Suprapubic skin (tissue), 4 donors: ENCODE measurements at regions not wholly inside any gene's neighbourhood (a gene's known extent, or its start where the extent isn't known, plus 50 kb on each side); places are given as distances from the start of the nearest gene placed in this dataset.

Experiments used
- DNase-seq, 2 donors: peaks; one replicate each; pipeline ENCODE4 v3.0.0-alpha.2; 2019; ENCODE audit warnings: low spot score in 2 of 2
- H3K27ac ChIP-seq: fragments of 200-600 bp; sonication (generic); one replicate; pipeline ENCODE4 v1.5.1; 2019
- H3K27me3 ChIP-seq: fragments of 200-600 bp; sonication (generic); one replicate; pipeline ENCODE4 v1.5.1; 2019
- H3K36me3 ChIP-seq: fragments of 200-600 bp; sonication (generic); one replicate; pipeline ENCODE4 v1.5.1; 2019
- H3K4me1 ChIP-seq: fragments of 200-600 bp; sonication (generic); one replicate; pipeline ENCODE4 v1.5.1; 2019
- H3K4me3 ChIP-seq: fragments of 200-600 bp; sonication (generic); one replicate; pipeline ENCODE4 v1.5.1; 2019; ENCODE audit warnings: mild to moderate bottlenecking
- H3K9me3 ChIP-seq: fragments of 200-600 bp; sonication (generic); one replicate; pipeline ENCODE4 v1.5.1; 2019
- CTCF ChIP-seq, 2 donors: fragments of 200-600 bp in 1 of 2; fragments of 450-650 bp in 1 of 2; sonication (generic) in 1 of 2; IDR thresholded peaks; one replicate each; pipeline ENCODE4 v1.5.1; 2016 to 2019; ENCODE audit warnings: antibody characterized with exemption in 2 of 2, mild to moderate bottlenecking in 1 of 2, moderate library complexity in 1 of 2
- EP300 ChIP-seq: sonication (generic); formaldehyde crosslinking; IDR thresholded peaks from one replicate; pipeline ENCODE4 v1.6.1; 2017; ENCODE audit warnings: antibody characterized with exemption
- POLR2A ChIP-seq, 2 donors: fragments of 450-650 bp; IDR thresholded peaks; one replicate each; pipeline ENCODE4 v1.6.1; 2017; ENCODE audit warnings: antibody characterized with exemption in 2 of 2, mild to moderate bottlenecking in 2 of 2, moderate library complexity in 2 of 2
- POLR2AphosphoS5 ChIP-seq, 3 donors: sonication (generic); formaldehyde crosslinking; IDR thresholded peaks; one replicate each; pipeline ENCODE4 v1.6.1; 2017; ENCODE audit warnings: antibody characterized with exemption in 3 of 3
- WGBS: methylation state at CpG from one replicate; pipeline ENCODE4 v1.1.5; 2018; 5-methylcytosine and 5-hydroxymethylcytosine counted together

- WGBS: 64% methylated on average over 10 of the region's 10 CpGs
- Histone ChIP-seq H3K9me3 (no peaks in the 10 kb centered on the region), H3K4me3 (no peak overlapping the region), H3K4me1 (peaks cover 18% of the 10 kb centered on the region), H3K27ac (no peak overlapping the region), H3K36me3 (no peaks in the 10 kb centered on the region), H3K27me3 (no peaks in the 10 kb centered on the region)
- TF ChIP-seq POLR2AphosphoS5 (IDR thresholded peaks at IDR 0.05): no peak
- no peak for TF ChIP-seq CTCF (IDR thresholded peaks at IDR 0.05)
- DNase-seq: no peak
Measured at GRCh38 chr9:96047741-96048103, 172.2 kb downstream of the ERCC6L2 start.

GRCh38 chr9:96047116-96047639 is 171.7 kb downstream of the ERCC6L2 start:
- no peaks in the 10 kb centered on the region for H3K36me3 ChIP-seq
- no peak for DNase-seq
- TF ChIP-seq EP300 (no peak), POLR2AphosphoS5 (IDR thresholded peaks at IDR 0.05) (no peak), POLR2A (IDR thresholded peaks at IDR 0.05) (no peak), CTCF (IDR thresholded peaks at IDR 0.05) (no peak)
- WGBS: 87% methylated on average over 16 of the region's 16 CpGs
- H3K27me3 ChIP-seq: no peaks in the 10 kb centered on the region
- H3K4me1 ChIP-seq: peaks cover 18% of the 10 kb centered on the region
- H3K27ac ChIP-seq: no peak overlapping the region
- H3K4me3 ChIP-seq: no peak overlapping the region
- no peaks in the 10 kb centered on the region for H3K9me3 ChIP-seq

- WGBS: 83% methylated on average over 5 of the region's 5 CpGs
Measured at GRCh38 chr9:96045811-96046210, 170.3 kb downstream of the ERCC6L2 start.

GRCh38 chr9:96044401-96044800 is 168.9 kb downstream of the ERCC6L2 start:
- DNase-seq: no peak
- no peak overlapping the region for H3K27ac ChIP-seq
- no peaks in the 10 kb centered on the region for H3K36me3 ChIP-seq
- H3K27me3 ChIP-seq: no peaks in the 10 kb centered on the region
- peaks cover 13% of the 10 kb centered on the region for H3K4me1 ChIP-seq
- 98% methylated on average over 4 of the region's 4 CpGs for WGBS
- H3K9me3 ChIP-seq: no peaks in the 10 kb centered on the region
- no peak overlapping the region for H3K4me3 ChIP-seq
- TF ChIP-seq EP300: no peak
- no peak for TF ChIP-seq POLR2AphosphoS5 (IDR thresholded peaks at IDR 0.05)
- no peak for TF ChIP-seq CTCF (IDR thresholded peaks at IDR 0.05)
- no peak for TF ChIP-seq POLR2A (IDR thresholded peaks at IDR 0.05)

More at GRCh38 chr9:96045811-96046210, 170.3 kb downstream of the ERCC6L2 start:
- Histone ChIP-seq H3K4me1 (peaks cover 18% of the 10 kb centered on the region), H3K36me3 (no peaks in the 10 kb centered on the region), H3K27me3 (no peaks in the 10 kb centered on the region), H3K4me3 (no peak overlapping the region), H3K27ac (no peak overlapping the region), H3K9me3 (no peaks in the 10 kb centered on the region)
- no peak for DNase-seq
- no peak for TF ChIP-seq POLR2AphosphoS5 (IDR thresholded peaks at IDR 0.05)
- no peak for TF ChIP-seq EP300
- no peak for TF ChIP-seq CTCF (IDR thresholded peaks at IDR 0.05)
- no peak for TF ChIP-seq POLR2A (IDR thresholded peaks at IDR 0.05)

GRCh38 chr9:96040591-96041461 is 165.3 kb downstream of the ERCC6L2 start:
- TF ChIP-seq CTCF (IDR thresholded peaks at IDR 0.05) (no peak), POLR2A (IDR thresholded peaks at IDR 0.05) (no peak), POLR2AphosphoS5 (IDR thresholded peaks at IDR 0.05) (no peak), EP300 (no peak)
- no peak overlapping the region for H3K4me3 ChIP-seq
- no peaks in the 10 kb centered on the region for H3K36me3 ChIP-seq
- no peak overlapping the region for H3K27ac ChIP-seq
- no peaks in the 10 kb centered on the region for H3K4me1 ChIP-seq
- DNase-seq: no peak
- no peaks in the 10 kb centered on the region for H3K27me3 ChIP-seq
- 48% methylated on average over 21 of the region's 21 CpGs for WGBS
- H3K9me3 ChIP-seq: peaks cover 3% of the 10 kb centered on the region
